HEK293 (cell line): ENCODE measurements at regions not wholly inside any gene's neighbourhood (a gene's known extent, or its start where the extent isn't known, plus 50 kb on each side); places are given as distances from the start of the nearest gene placed in this dataset.

ENCODE experiments used
- IKZF3 ChIP-seq: fragments of 450-650 bp; IDR thresholded peaks from 2 replicates; pipeline ENCODE4 v1.5.0; 2018; ENCODE audit warnings: missing biosample characterization, mild to moderate bottlenecking, missing genetic modification characterization, moderate library complexity
- YY1 ChIP-seq: fragments of 450-650 bp; formaldehyde crosslinking; IDR thresholded peaks from 2 replicates; pipeline ENCODE4 v1.5.1; 2018; ENCODE audit warnings: missing biosample characterization, missing genetic modification characterization
- ZBTB20 ChIP-seq: fragments of 450-650 bp; formaldehyde crosslinking; IDR thresholded peaks from 2 replicates; pipeline ENCODE4 v1.5.1; 2016; ENCODE audit warnings: missing biosample characterization, missing genetic modification characterization
- ZBTB21 ChIP-seq: fragments of 450-650 bp; formaldehyde crosslinking; IDR thresholded peaks from 2 replicates; pipeline ENCODE4 v1.5.1; 2017; ENCODE audit warnings: missing biosample characterization, missing genetic modification characterization
- ZBTB48 ChIP-seq: fragments of 450-650 bp; formaldehyde crosslinking; IDR thresholded peaks from 2 replicates; pipeline ENCODE4 v1.5.1; 2016; ENCODE audit warnings: missing biosample characterization, missing genetic modification characterization
- ZFP3 ChIP-seq: fragments of 450-650 bp; formaldehyde crosslinking; IDR thresholded peaks from 2 replicates; pipeline ENCODE4 v1.5.1; 2016; ENCODE audit warnings: low read depth, missing biosample characterization, missing genetic modification characterization
- ZFP41 ChIP-seq: fragments of 450-650 bp; formaldehyde crosslinking; IDR thresholded peaks from 2 replicates; pipeline ENCODE4 v1.5.1; 2016; ENCODE audit warnings: missing biosample characterization, missing genetic modification characterization, borderline replicate concordance
- ZNF140 ChIP-seq: fragments of 450-650 bp; formaldehyde crosslinking; IDR thresholded peaks from 2 replicates; pipeline ENCODE4 v1.5.1; 2016; ENCODE audit warnings: missing biosample characterization, missing genetic modification characterization
- ZNF292 ChIP-seq: fragments of 450-650 bp; formaldehyde crosslinking; IDR thresholded peaks from 2 replicates; pipeline ENCODE4 v1.5.1; 2016; ENCODE audit warnings: low read depth, missing biosample characterization, missing genetic modification characterization, borderline replicate concordance
- ZNF341 ChIP-seq: fragments of 450-650 bp; formaldehyde crosslinking; IDR thresholded peaks from 2 replicates; pipeline ENCODE4; 2016; ENCODE audit warnings: low read depth, missing biosample characterization, missing genetic modification characterization
- TF ChIP-seq, protein P1 (sequence below): fragments of 450-650 bp; formaldehyde crosslinking; IDR thresholded peaks from 2 replicates; pipeline ENCODE4 v1.5.1; 2016; ENCODE audit warnings: missing biosample characterization, missing genetic modification characterization
- TF ChIP-seq, protein P2 (sequence below): fragments of 450-650 bp; formaldehyde crosslinking; IDR thresholded peaks from 2 replicates; pipeline ENCODE4 v1.5.1; 2016; ENCODE audit warnings: missing biosample characterization, missing genetic modification characterization

DNA sequence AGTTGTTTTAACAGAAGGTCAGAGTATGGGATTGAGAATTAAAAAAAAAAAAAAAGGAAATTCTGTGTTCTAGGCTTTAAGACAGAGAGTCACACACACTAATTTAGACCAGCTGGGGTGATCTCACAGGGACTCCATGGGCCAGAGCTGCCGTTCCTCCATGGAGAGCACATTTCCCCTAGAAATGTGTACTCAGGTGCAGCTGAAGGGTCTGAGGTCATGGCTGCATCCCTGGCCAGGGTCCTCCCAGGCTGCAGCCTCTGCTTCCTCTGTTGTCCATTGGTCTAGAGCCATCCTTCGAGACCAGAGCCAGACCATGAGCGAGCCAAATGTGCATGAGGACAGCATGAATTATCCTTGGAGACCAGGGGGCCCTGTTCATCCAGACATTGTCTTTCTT is 190.1 kb upstream of the TNP1 start:
- TF ChIP-seq, protein P1, sequence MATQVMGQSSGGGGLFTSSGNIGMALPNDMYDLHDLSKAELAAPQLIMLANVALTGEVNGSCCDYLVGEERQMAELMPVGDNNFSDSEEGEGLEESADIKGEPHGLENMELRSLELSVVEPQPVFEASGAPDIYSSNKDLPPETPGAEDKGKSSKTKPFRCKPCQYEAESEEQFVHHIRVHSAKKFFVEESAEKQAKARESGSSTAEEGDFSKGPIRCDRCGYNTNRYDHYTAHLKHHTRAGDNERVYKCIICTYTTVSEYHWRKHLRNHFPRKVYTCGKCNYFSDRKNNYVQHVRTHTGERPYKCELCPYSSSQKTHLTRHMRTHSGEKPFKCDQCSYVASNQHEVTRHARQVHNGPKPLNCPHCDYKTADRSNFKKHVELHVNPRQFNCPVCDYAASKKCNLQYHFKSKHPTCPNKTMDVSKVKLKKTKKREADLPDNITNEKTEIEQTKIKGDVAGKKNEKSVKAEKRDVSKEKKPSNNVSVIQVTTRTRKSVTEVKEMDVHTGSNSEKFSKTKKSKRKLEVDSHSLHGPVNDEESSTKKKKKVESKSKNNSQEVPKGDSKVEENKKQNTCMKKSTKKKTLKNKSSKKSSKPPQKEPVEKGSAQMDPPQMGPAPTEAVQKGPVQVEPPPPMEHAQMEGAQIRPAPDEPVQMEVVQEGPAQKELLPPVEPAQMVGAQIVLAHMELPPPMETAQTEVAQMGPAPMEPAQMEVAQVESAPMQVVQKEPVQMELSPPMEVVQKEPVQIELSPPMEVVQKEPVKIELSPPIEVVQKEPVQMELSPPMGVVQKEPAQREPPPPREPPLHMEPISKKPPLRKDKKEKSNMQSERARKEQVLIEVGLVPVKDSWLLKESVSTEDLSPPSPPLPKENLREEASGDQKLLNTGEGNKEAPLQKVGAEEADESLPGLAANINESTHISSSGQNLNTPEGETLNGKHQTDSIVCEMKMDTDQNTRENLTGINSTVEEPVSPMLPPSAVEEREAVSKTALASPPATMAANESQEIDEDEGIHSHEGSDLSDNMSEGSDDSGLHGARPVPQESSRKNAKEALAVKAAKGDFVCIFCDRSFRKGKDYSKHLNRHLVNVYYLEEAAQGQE (tag by site-specific recombination): no peak
- no peak for TF ChIP-seq ZNF140 (tag by site-specific recombination)
- no peak for TF ChIP-seq ZBTB20 (tag by site-specific recombination)
- TF ChIP-seq, protein P2, sequence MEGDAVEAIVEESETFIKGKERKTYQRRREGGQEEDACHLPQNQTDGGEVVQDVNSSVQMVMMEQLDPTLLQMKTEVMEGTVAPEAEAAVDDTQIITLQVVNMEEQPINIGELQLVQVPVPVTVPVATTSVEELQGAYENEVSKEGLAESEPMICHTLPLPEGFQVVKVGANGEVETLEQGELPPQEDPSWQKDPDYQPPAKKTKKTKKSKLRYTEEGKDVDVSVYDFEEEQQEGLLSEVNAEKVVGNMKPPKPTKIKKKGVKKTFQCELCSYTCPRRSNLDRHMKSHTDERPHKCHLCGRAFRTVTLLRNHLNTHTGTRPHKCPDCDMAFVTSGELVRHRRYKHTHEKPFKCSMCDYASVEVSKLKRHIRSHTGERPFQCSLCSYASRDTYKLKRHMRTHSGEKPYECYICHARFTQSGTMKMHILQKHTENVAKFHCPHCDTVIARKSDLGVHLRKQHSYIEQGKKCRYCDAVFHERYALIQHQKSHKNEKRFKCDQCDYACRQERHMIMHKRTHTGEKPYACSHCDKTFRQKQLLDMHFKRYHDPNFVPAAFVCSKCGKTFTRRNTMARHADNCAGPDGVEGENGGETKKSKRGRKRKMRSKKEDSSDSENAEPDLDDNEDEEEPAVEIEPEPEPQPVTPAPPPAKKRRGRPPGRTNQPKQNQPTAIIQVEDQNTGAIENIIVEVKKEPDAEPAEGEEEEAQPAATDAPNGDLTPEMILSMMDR (tag by site-specific recombination): no peak
- no peak for TF ChIP-seq ZNF292 (tag by site-specific recombination)
- TF ChIP-seq ZBTB21 (tag by site-specific recombination): no peak
- no peak for TF ChIP-seq ZBTB48 (tag by site-specific recombination)
- TF ChIP-seq IKZF3 (tag by site-specific recombination): no peak
- no peak for TF ChIP-seq ZFP3
- no peak for TF ChIP-seq YY1
- no peak for TF ChIP-seq ZFP41 (tag by site-specific recombination)
- no peak for TF ChIP-seq ZNF341
